ENCODE measurements at regions not wholly inside any gene's neighbourhood (a gene's known extent, or its start where the extent isn't known, plus 50 kb on each side); places are given as distances from the start of the nearest gene placed in this dataset.

DNA sequence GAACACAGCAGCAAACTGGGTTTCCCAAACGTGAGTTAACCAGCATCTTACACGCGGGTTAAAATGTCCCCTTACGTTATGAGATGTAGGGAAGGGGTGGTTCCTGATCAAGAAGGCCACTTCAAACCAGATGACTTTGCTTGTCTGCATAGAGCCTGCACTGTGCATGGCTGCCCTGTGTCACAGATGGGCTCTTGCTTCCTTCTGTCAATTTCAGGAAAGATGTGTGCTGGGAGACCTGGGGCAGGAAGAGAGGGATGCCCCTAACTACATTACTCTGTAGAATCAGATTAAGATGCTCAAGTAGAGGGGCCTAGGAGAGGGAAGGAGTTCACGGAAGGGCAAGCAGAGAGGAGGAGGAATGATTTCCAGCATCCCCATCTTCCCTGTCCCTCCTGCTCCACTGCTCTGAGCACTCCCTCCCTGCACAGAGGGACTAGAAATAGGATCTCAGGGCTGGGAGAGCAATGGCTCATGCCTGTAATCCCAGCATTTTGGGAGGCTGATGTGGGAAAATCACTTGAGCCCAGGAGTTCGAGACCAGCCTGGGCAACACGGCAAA lies 63.5 kb upstream of the ZMYND8 start:
- TF ChIP-seq CTCF (IDR thresholded peaks at IDR 0.05; ENCODE audit: low read length, missing control alignments), result no peak
- no peak for DNase-seq (ENCODE audit: low read depth)
- H3K4me3 ChIP-seq (replicated peaks; ENCODE audit: low read depth, low read length), result no peak overlapping the region

- DNase-seq (ENCODE audit: low read depth), result no peak
These were observed 64.6 kb upstream of the ZMYND8 start for GRCh38 chr20:47421076-47421475.

DNA sequence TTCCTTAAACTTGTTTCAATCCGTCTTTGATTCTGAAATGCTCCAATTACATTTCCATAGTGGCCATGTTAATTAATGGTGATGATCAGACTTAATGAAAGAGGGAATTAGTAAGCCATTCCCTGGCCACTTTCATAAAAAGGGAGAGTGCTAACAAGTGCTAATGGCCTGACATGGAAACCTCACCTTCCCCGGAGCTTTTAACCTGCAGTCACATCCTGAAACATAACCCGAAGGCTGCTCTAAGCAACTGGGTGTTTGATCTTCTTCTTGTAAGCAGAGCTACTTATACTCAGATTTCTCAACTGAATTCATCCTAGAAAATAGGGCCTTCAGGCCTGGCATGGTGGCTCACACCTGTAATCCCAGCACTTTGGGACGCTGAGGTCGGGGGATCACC lies 67.1 kb upstream of the ZMYND8 start:
- no peak for TF ChIP-seq CTCF (IDR thresholded peaks at IDR 0.05; ENCODE audit: low read length, missing control alignments)
- no peak for DNase-seq (ENCODE audit: low read depth)
- no peak overlapping the region for H3K4me3 ChIP-seq (replicated peaks; ENCODE audit: low read depth, low read length)

More at GRCh38 chr20:47421076-47421475, 64.6 kb upstream of the ZMYND8 start:
- H3K4me3 ChIP-seq (replicated peaks; ENCODE audit: low read depth, low read length), result no peak overlapping the region
- no peak for TF ChIP-seq CTCF (IDR thresholded peaks at IDR 0.05; ENCODE audit: low read length, missing control alignments)

- TF ChIP-seq CTCF (IDR thresholded peaks at IDR 0.05; ENCODE audit: low read length, missing control alignments), result no peak
- no peak for DNase-seq (ENCODE audit: low read depth)
- no peak overlapping the region for H3K4me3 ChIP-seq (replicated peaks; ENCODE audit: low read depth, low read length)
These were observed 70.6 kb upstream of the ZMYND8 start for GRCh38 chr20:47427067-47427466.

DNA sequence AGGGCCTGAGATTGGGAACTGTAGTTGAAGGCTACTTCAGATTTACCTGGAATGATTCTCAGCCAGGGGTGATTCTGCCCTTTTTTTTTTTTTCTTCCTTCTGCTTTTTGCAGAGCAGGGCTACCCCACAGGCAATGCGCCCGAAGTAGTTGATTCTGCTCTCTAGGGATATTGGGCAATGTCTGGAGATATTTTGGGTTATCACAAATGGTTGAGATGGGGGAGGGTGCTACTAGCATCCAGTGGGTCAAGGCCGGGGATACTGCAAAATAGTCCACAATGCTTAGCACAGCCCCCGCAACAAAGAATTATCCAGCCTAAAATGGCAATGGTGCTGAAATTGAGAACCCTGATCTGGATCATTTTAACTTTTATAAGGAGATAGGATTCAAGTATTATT lies 71.2 kb upstream of the ZMYND8 start:
- no peak for DNase-seq (ENCODE audit: low read depth)
- TF ChIP-seq CTCF (IDR thresholded peaks at IDR 0.05; ENCODE audit: low read length, missing control alignments), result no peak
- H3K4me3 ChIP-seq (replicated peaks; ENCODE audit: low read depth, low read length), result no peak overlapping the region

- DNase-seq (ENCODE audit: low read depth), result no peak
- no peak for TF ChIP-seq CTCF (IDR thresholded peaks at IDR 0.05; ENCODE audit: low read length, missing control alignments)
- H3K4me3 ChIP-seq (replicated peaks; ENCODE audit: low read depth, low read length), result no peak overlapping the region
These were observed 71.7 kb upstream of the ZMYND8 start for GRCh38 chr20:47428164-47428563.

DNA sequence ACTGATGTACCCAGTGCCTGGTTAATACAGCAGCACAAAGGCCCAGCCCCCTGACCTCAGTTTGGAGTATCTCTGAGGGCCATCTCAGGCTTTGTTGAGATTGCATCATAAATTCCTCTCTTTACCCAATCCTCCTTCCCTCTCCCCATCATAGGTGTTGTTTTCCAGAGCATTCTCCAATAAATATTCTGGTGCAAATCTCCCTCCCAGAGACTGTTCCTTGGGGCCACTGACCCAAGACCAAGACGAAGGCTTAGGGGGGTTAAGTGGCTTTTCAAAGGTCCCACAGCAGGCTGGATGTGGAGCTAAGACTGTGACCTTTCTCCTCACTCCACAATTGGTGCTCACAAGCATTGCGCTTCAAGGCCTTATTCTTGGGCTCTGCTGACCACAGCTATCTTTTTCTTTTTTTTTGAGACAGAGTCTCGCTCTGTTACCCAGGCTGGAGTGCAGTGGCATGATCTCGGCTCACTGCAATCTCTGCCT lies 72.4 kb upstream of the ZMYND8 start:
- no peak for TF ChIP-seq CTCF (IDR thresholded peaks at IDR 0.05; ENCODE audit: low read length, missing control alignments)
- no peak overlapping the region for H3K4me3 ChIP-seq (replicated peaks; ENCODE audit: low read depth, low read length)
- no peak for DNase-seq (ENCODE audit: low read depth)
